Smooth muscle cell (in vitro differentiated cells): ENCODE measurements at regions not wholly inside any gene's neighbourhood (a gene's known extent, or its start where the extent isn't known, plus 50 kb on each side); places are given as distances from the start of the nearest gene placed in this dataset.

Experiments
- DNase-seq: peaks from one replicate; lab custom pipeline; 2025; ENCODE audit not compliant: unreplicated experiment; lab: John Stamatoyannopoulos, UW
- H2AFZ ChIP-seq: fragments of 200-600 bp; sonication (generic); 2 replicates; pipeline ENCODE4 v1.6.0; 2016; ENCODE audit warnings: antibody characterized with exemption, low read depth, mild to moderate bottlenecking
- H3F3A ChIP-seq: fragments of 200-600 bp; sonication (generic); 2 replicates; pipeline ENCODE4 v1.6.0; 2017; ENCODE audit warnings: antibody characterized with exemption, low read depth
- H3K27ac ChIP-seq: fragments of 200-600 bp; sonication (generic); 2 replicates; pipeline ENCODE4 v1.5.1; 2016; ENCODE audit warnings: low read depth, mild to moderate bottlenecking
- H3K27me3 ChIP-seq: fragments of 200-600 bp; sonication (generic); 2 replicates; pipeline ENCODE4 v1.6.1; 2016; ENCODE audit warnings: low read depth, mild to moderate bottlenecking
- H3K36me3 ChIP-seq: fragments of 200-600 bp; sonication (generic); 2 replicates; pipeline ENCODE4 v1.5.1; 2016; ENCODE audit warnings: low read depth
- H3K4me1 ChIP-seq: fragments of 200-600 bp; sonication (generic); 2 replicates; pipeline ENCODE4 v1.5.1; 2016; ENCODE audit warnings: low read depth
- H3K4me2 ChIP-seq: fragments of 200-600 bp; sonication (generic); 2 replicates; pipeline ENCODE4 v1.6.0; 2016; ENCODE audit warnings: mild to moderate bottlenecking
- H3K4me3 ChIP-seq: fragments of 200-600 bp; sonication (generic); 2 replicates; pipeline ENCODE4 v1.5.1; 2016; ENCODE audit warnings: mild to moderate bottlenecking
- H3K79me2 ChIP-seq: fragments of 200-600 bp; sonication (generic); 2 replicates; pipeline ENCODE4 v1.6.0; 2016; ENCODE audit warnings: low read depth, mild to moderate bottlenecking
- H3K9ac ChIP-seq: fragments of 200-600 bp; sonication (generic); 2 replicates; pipeline ENCODE4 v1.6.0; 2016; ENCODE audit warnings: low read depth
- H3K9me3 ChIP-seq: fragments of 200-600 bp; sonication (generic); replicated peaks from 2 replicates; pipeline ENCODE4 v1.5.1; 2016; ENCODE audit warnings: low read depth
- H4K20me1 ChIP-seq: fragments of 200-600 bp; sonication (generic); 2 replicates; pipeline ENCODE4 v1.6.0; 2016; ENCODE audit warnings: low read depth
- CTCF ChIP-seq: fragments of 200-600 bp; sonication (generic); IDR thresholded peaks from 2 replicates; pipeline ENCODE4 v1.5.1; 2017; ENCODE audit warnings: borderline replicate concordance, mild to moderate bottlenecking, antibody characterized with exemption; ENCODE audit not compliant: insufficient read depth, poor library complexity, severe bottlenecking
- WGBS: methylation state at CpG from one replicate; pipeline ENCODE4 v1.1.7; 2016; ENCODE audit warnings: low lambda C conversion rate; 5-methylcytosine and 5-hydroxymethylcytosine counted together

- H4K20me1 ChIP-seq: no peaks in the 10 kb centered on the region
- WGBS: 80% methylated on average over 2 of the region's 2 CpGs
- H3K27me3 ChIP-seq: peaks cover 31% of the 10 kb centered on the region
- no peaks in the 10 kb centered on the region for H3K9me3 ChIP-seq
- no peak for DNase-seq
- no peaks in the 10 kb centered on the region for H3K36me3 ChIP-seq
- H3K79me2 ChIP-seq: no peaks in the 10 kb centered on the region
- H2AFZ ChIP-seq: no peak overlapping the region
- H3K9ac ChIP-seq: no peak overlapping the region
- H3K4me1 ChIP-seq: no peaks in the 10 kb centered on the region
- H3K4me2 ChIP-seq: no peak overlapping the region
- H3K4me3 ChIP-seq: no peak overlapping the region
- no peak for TF ChIP-seq CTCF
- no peaks in the 10 kb centered on the region for H3F3A ChIP-seq
- H3K27ac ChIP-seq: no peak overlapping the region
Observed at GRCh38 chr19:32188921-32189320, 156.5 kb upstream of the ZNF507 start.

- TF ChIP-seq CTCF: no peak
- Histone ChIP-seq H3K4me2 (no peak overlapping the region), H3F3A (no peaks in the 10 kb centered on the region), H4K20me1 (no peaks in the 10 kb centered on the region), H3K9ac (no peak overlapping the region), H3K79me2 (no peaks in the 10 kb centered on the region), H2AFZ (no peak overlapping the region), H3K4me1 (no peaks in the 10 kb centered on the region), H3K36me3 (no peaks in the 10 kb centered on the region), H3K4me3 (no peak overlapping the region), H3K27me3 (peaks cover 31% of the 10 kb centered on the region), H3K9me3 (no peaks in the 10 kb centered on the region), H3K27ac (no peak overlapping the region)
- DNase-seq: no peak
- 63% methylated on average over 6 of the region's 6 CpGs for WGBS
Observed at GRCh38 chr19:32189956-32190706, 155.3 kb upstream of the ZNF507 start.

GRCh38 chr19:32191921-32192320, 153.5 kb upstream of the ZNF507 start:
- Histone ChIP-seq H2AFZ (no peak overlapping the region), H3K79me2 (no peaks in the 10 kb centered on the region), H3K4me2 (no peak overlapping the region), H3K27me3 (peaks cover 37% of the 10 kb centered on the region), H3K9me3 (no peaks in the 10 kb centered on the region), H3K27ac (no peak overlapping the region), H4K20me1 (no peaks in the 10 kb centered on the region), H3K36me3 (no peaks in the 10 kb centered on the region), H3K4me1 (no peaks in the 10 kb centered on the region), H3F3A (no peaks in the 10 kb centered on the region), H3K9ac (no peak overlapping the region), H3K4me3 (no peak overlapping the region)
- DNase-seq: no peak
- WGBS: 86% methylated on average over 3 of the region's 3 CpGs
- TF ChIP-seq CTCF: no peak
